Germinal center (tissue), 1 donor: ENCODE measurements at regions not wholly inside any gene's neighbourhood (a gene's known extent, or its start where the extent isn't known, plus 50 kb on each side); places are given as distances from the start of the nearest gene placed in this dataset.

Experiments
- DNase-seq: peaks from one replicate; pipeline ENCODE4 v3.0.0; 2012; ENCODE audit warnings: mixed read lengths, low spot score

DNA sequence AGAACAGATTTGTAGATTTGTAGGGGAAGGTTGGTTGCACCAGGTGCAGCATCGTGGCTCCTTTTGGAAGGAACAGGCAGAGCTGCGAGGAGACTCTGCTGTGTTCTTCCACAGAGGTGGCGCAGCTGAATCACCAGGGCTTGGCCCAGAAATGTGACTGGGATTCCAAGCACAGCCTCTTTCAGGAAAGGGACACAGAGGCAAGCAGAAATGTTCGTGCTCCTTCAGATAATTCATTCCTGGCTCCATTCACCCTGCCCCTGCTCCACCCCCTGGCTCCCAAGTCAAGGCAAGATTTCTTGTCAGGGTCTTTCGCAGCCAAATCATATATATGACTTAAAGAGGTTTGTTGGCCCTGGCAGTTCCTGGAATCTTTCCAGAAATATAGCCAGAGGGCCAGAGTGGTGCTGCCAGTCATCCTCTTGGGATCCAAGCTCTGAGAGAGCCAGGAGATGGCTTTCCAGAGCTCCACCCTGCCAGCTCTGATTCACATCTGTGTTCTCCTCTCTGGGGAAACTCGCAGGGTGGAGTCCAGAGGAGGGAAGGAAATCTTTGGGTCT, 203.9 kb upstream of the TANK start:
- DNase-seq: no peak

DNA sequence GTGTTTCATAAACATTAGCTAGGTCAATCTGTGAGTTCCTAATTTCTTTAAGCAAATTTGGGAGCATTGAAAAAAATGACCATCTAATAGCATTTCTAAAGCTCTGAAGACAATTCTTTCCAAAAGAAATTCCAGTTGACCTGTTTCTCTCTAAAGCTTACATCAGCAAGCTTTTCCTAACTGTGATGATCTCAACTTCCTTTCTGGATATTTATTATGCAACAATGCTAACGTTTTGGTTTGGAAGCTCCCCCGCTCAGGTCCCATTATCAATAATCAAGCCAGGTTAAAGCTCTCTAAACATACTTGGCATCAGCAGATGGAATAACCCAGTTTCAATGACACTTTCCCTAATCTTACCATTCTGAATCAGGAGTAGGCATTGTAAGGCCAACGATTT, 196.3 kb upstream of the TANK start:
- DNase-seq: no peak

DNA sequence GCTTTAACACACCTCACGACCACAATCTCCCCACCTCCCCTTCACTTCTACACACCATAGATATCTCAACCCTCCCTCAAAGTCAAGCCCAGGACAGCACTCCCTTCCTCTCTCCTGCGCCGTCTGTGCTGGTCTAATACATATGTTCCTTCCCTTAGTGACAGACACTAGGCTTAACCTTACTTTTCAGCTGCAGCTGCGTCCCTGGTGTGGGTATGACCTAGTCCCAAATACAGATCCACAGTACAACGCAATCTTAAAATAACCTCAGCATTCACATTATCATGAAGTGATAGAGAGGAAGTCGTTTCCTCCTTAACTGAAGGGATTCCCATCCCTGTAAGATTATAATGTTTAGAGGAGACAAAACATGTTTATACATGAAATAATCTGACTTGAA, 192.7 kb upstream of the TANK start:
- no peak for DNase-seq

DNA sequence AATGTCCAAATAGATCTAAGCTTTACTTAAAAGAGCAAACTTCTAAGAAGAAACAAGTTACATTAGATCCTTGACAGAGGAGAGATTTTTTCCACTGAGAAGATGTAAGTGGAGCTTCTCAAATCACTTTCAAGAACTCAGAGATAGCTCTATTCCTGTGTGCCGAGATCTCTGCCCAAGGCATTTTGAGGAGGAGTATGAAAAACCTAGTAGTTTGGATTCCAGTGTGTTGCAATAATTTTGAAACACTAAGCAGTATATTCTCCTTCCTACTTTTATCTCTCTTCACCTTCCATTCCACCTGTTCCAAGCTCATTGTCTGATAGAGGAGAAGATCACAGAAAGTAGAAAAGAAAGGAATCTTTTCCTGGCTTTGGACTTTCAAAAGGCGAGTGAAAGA, 192.0 kb upstream of the TANK start:
- no peak for DNase-seq

DNA sequence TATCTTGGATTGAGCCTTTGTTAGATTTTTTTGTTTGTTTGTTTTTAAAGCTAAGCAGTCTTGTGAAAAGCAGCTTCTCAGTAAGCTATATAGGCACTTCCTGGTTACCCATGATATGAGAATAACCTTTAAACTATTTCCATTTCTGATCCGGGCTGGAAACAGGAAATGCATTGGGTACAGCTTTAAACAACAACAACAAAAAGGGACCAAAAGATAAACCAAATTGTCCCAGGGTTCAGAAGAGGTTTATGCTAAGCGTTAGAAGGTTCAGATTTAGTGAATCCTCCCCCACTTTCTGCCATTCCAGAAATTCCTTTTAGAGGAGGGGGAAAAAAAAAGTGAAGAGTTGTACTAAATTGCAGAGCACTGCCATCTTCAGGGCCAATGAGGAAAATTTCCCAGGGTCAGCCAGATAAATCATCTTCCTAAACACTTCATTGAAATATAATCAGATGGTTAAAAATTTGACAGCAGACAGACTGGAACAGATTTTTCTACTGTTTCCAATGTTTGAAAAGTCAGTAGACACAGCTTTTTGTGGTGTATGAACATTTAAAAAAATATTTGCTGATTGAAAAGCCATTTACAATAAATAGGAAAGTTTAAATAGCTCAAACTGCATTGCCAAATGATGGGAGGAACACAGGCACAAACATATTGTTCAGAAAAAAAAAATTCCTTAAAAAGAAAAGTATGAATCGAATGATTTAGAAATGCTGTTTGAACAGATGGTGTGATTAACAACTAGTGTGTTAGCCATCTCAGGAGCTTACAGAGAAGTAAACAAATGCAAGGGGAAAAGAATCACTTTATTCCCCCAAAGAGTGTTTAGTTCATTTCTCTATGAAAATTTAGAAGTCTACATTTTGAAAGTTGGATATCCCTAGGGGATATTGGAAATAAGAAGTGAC, 189.9 kb upstream of the TANK start:
- DNase-seq: no peak

DNA sequence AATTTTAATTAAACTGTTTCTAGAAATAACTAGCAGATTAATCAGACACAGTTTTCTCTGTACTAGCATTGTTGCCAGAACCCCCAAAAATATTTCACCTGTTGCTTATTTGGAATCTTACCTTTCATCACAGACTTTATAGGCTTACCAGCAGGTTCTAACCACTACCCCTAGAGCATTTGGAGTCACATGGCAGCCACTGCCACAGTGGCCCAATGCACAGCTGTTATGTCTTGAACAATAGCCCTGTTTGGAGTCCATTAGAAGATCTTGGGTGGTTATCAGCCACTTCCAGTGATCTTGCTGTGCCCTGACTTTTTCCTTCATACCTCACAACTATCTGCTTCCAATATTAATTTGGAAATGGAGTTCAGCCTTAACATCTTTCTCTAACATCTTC, 186.2 kb upstream of the TANK start:
- DNase-seq: no peak

DNA sequence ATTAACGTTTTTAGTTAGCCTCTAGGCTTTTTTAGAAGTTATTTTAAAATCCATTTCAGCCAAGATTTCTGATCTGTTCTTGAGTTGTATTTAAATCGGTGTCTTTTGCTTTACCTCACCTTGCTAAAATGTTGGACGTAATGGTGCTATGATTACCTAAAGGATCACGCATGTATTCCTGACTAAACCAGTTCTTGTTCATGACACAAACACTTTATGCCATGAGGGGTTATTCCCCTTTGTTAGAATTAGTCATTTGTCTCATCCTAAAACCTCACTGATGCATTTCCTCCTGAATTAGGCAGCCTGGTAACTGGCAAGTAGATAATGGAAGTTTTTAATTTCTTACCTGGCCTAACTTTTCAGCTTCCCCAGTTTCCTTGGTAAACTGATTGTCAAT, 185.4 kb upstream of the TANK start:
- no peak for DNase-seq

DNA sequence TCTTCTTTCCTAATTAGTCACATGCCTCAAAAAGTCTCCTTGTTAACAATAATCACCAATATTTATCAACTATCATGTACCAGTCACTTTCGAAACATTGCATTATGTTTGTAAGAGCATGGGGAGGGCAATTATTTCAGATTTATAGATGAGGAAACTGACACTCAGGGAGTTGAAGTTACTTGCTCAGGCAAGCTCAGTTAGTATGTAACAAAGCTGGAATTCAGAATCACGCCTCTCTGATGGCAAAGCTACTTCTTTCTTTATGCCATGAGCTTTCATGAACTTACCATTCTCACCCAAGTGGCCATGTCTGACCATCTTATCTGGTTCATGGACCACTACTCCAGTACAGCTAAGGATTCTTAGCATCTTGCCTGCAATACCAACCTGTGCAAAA, 183.4 kb upstream of the TANK start:
- DNase-seq: no peak

DNA sequence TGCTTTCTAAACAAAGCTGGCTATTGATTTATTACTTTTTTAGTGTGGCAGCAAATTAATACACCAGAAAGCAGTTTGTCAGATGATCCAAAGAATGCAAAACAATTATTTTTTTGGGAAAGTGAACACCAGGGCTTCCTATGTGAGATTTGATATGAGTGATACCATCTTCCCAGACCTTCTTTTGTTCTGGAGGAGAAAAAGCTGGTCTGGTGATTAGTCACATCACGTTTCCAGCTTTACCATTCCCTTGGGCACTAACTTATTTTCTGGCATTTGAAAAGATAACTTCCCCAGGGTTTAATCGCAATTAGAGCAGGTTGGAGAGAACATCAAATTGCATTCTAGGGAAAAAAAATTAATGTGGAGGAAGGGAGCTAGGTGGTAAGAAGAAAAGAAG, 182.9 kb upstream of the TANK start:
- DNase-seq: no peak

DNA sequence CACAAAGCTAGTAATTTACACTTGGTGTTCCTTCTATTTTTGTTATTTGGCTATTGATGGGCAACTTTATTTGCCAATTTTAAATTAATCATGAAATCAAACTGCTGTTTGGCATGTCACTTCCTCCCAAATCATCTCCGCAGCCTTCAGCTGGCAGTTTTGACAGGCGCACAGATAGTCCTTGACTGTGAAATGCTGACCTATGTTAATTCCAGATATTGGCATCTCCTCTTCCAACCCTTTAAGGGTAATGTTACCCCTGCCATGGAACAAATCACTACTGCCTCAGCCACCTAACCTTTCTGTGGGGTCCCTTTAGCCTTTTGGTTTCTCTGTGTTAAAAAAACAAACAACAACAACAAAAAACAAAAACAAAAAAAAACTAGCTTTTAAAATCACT, 182.4 kb upstream of the TANK start:
- DNase-seq: no peak

DNA sequence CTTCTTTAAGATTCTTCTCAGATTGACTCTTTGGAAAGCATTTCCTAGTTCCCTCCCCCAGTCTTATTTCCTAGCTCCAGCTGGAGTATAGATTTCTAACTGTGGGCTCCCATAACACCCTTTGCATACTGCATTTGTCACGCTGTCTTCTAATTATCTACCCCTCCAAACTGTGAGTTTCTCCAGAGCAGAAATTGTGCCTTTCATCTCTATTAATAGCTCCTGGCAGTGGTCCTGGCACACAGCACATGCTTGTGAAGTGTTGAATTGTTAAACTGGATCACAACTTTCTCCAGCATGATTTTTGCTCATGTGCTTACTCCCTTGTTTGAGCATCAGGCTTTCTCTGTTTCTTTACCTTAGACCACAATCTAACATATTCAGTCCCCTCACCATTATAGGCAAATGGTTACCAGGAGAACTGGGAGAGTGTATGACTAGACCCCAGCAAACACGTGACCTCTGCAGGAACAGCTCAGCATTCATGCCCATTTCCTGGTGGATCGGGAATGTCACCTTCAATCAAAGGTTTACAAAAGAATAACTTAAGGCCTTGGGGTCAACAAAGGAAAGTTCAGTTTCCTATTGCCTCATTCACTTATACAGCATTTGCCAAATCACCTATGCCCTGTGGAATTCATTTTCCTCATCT, 175.7 kb upstream of the TANK start:
- DNase-seq: no peak

DNA sequence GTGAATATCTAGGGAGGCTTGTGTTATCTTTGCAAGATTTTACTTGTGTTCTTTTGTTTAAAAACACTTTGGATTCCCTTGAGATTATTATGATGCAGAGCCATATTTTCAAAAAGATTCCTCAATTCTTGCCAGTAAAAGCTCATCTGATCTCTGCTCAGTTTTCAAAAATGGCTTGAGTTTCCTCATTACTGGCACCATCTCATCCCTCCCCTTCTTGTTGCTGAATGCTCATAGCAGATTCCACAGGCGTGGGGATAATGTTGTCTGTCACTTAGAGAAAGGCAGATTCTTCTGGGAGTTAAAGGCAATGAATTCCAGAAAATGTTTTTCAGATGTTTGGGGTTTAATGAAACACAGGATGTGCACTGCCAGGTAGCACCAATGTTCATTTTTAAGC, 170.4 kb upstream of the TANK start:
- DNase-seq: no peak

DNA sequence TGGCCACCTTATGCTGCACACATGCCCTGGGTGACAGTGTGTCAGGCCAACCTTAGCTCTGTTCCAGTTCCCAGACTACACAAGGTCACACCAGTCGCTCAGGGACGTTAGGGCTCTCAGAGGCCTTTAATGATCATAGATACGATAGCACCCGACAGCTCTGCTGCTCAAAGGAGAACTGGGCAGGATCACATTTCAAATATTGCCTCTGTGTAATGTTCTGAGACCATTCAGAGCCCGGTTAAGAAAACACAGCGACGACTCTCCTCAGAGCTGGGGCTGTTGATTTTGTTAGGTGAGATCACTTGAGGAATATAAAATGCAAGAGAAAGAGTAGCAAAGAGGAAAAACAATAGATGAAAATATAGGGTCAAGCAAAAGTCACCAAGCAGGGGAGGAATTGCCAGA, 166.6 kb upstream of the TANK start:
- no peak for DNase-seq

DNA sequence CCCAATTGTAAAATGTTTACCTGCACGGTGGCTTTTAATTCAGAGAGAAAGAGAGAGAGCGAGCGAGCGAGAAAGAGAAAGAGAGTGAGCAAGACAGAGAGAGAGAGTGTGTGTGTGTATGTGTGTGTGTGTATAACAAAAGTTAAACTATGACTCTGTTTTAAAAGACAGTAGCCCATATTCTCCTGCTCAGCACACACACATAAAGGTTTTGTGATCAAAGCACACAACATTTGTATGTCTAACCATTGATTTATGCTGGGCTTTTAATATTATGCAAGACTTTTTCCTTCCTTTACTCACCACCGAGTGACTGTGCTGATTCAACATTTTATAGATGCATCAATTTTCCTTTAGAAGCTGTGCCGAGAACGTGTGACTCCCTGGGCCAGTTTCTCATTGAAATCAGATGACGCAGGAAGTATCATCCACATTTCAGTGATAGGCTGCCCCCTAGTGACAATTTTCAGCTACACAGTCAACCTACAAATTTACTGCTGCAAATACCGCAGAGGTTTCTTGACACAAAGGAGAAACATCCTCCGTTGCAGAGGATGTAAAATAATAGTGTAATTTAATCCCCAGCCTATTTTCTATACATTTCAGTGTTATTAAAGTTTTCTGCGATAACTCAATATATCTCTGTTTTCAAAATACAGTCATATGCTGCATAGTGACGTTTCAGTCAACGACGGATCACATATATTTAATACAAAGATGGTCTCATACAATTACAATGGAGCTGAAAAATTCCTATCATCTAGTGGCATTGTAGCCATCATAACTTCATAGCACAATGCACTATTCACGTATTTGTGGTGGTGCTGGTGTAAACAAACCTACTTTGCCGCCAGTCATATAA, 165.9 kb upstream of the TANK start:
- DNase-seq: peak; percentile 42

DNA sequence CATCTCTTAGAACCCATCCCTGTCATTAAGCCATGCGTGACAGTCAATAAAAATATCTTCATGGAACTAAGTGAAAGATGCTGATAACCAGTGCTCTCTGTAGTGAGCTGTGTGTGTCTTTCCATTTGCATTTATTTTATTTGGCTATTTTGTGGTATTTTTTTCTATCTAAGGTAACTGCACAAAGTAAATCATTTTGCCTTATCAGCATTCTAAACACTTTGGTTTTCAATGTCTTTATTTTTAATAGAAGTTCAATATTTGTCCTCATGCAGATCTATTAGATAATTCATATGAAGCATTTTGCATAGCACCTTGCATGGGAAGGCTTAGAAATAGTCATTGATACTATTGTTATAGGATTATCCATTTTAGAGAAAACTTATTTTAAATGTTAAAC, 163.6 kb upstream of the TANK start:
- DNase-seq: no peak

DNA sequence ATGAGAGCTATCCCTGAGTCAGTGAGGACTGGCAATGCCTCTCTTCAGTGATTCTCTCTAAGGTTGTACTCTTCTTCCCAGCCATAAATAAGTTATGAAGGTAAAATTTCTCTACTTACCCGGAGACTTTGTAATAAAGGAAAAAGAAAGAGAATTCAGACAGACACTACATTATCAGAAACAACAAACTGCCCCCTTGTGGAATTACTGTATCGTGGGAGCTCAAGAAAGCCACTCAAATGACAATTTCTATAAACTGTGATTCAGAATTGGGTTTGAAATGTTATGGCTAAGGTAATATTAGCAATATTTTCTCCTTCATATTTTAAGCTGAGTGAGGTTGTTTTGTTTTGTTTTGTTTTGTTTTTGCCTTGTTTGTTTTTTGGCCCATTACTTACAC, 155.8 kb upstream of the TANK start:
- no peak for DNase-seq

DNA sequence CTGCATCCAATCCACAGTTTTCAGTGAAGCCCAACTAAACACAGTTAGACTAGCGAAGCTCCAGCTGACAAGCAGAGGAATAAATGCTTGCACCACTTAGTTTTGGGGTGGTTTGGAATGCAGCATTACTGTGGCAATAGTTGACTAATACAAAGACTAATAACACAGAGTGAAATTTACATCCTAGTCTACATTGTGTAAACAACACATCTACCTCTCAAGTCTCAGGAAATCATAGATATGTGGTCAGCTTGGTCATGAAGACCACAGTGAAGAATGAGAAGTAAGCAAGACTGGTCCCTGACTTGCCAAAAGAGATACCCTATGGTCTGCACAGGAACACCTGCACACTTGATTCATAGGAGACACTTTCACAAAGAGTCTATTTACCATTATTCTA, 155.1 kb upstream of the TANK start:
- no peak for DNase-seq

DNA sequence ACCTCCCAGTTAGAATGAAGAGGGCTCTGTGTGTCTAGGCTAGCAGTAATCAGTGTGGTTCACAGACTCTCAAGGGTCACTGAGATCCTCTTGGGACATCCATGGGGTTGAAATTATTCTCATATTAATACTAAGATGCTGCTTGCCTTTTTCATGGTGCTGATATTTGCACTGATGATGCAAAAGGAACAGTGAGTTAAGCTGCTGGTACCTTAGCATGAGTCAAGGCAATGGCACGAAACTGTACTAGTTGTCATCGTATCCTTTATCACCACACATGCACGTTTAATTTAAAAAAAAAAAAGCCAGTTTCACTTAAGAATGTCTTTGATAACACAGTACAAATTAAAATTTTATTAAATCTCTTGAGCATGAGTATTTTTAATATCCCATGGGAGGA, 151.9 kb upstream of the TANK start:
- no peak for DNase-seq

DNA sequence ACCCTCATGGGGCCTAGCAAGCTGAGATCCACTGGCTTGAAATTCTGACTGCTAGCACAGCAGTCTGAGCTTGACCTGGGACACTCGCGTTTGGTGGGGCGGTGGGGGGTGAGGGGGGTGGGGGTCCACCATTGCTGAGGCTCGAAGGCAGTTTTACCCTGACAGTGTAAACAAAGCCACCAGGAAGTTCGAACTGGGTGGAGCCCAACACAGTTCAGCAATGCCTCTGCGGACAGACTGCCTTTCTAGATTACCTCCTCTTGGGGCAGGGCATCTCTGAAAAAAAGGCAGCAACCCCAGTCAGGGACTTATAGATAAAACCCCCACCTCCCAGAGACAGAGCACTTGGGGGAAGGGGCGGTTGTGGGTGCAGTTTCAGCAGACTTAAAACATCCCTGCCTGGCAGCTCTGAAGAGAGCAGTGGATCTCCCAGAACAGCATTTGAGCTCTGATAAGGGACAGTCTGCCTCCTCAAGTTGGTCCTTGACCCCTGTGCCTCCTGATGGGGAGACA, 149.7 kb upstream of the TANK start:
- no peak for DNase-seq

DNA sequence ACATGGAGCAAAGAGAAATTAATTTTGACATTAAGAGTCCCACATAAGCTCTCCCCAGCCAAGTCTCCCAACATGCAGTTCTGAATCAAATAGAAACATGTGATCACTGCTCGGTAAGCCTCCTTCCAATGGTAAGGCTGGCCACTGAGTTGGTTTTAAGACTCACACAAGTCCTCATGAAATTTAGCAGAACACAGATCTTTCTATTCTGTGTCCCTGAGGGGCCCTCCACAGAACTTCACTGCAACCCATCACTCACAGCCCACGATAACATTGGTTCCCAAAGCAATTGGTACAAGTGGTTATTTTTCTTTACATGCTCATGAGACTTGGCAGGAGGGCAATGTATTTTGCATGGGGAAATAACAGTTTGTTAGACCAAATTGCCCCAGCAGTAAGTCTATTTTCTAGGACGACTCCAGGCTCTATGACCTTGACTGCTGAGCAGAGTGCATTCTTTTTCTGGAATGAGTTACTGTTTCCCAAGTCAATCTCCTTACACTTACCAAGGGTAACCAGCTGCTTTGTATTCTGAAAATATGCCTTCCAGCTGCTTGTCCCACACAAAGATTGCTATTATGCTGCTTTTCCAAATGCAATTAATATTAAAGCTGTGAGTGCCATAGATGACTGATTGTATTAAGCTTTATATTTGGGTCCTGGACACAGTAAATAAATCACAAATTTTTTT, 142.3 kb upstream of the TANK start:
- no peak for DNase-seq

DNA sequence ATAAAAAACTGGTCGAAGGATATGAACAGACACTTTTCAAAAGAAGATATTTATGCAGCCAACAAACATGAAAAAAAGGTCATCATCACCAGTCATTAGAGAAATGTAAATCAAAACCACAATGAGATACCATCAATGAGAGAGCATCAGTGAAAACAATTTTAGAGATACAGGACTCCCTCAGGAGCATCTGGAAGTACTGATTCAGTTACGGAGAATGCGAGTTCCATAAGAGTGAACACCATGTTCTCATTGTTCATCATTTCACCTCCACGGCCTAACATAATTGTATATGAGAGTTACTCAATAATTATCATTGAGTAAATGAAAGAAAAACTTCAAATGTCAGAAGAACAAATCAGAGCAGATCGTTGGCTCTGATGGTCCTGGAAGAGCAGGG, 140.9 kb upstream of the TANK start:
- no peak for DNase-seq

DNA sequence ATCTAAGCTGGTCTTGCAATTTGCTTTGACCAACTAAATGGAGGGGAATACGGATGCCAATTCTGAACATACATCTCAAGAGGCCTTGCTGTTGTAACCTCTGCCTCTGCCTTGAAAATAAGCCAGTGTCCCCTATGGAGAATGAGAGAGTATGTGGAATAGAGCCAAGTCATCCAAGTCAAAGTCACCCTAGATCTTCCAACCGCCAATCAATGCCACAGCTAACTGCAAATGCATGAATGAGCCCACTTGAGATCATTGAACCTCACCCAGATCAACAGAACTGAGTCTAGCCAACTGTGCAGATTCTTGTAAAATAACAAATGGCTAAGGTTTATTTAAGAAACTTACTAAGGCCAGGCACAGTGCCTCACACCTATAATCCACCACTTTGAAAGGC, 139.8 kb upstream of the TANK start:
- no peak for DNase-seq
